Peyer's patch (tissue), 4 donors: ENCODE measurements at regions not wholly inside any gene's neighbourhood (a gene's known extent, or its start where the extent isn't known, plus 50 kb on each side); places are given as distances from the start of the nearest gene placed in this dataset.

Experiments
- CTCF ChIP-seq, 6 experiments: fragments of 450-650 bp in 4 of 6; fragments of 200-600 bp in 2 of 6; sonication (generic) in 1 of 6; IDR thresholded peaks; one replicate each; pipeline ENCODE4 v1.5.1; 2017 to 2019; ENCODE audit warnings: antibody characterized with exemption in 6 of 6, mild to moderate bottlenecking in 3 of 6, moderate library complexity in 1 of 6
- POLR2A ChIP-seq, 2 donors: fragments of 450-650 bp; IDR thresholded peaks; one replicate each; pipeline ENCODE4 v1.5.1; 2017; ENCODE audit warnings: antibody characterized with exemption in 2 of 2, mild to moderate bottlenecking in 2 of 2, moderate library complexity in 2 of 2

GRCh38 chr22:49590381-49590780 is 237.3 kb downstream of the BRD1 start:
- TF ChIP-seq CTCF (IDR thresholded peaks at IDR 0.05) (no peak), POLR2A (IDR thresholded peaks at IDR 0.05) (no peak)
